T-helper 1 cell (primary cell): ENCODE measurements at regions not wholly inside any gene's neighbourhood (a gene's known extent, or its start where the extent isn't known, plus 50 kb on each side); places are given as distances from the start of the nearest gene placed in this dataset.

Source experiments
- DNase-seq, 5 donors: peaks; one replicate each; pipeline ENCODE4 v3.0.0-alpha.2; 2012 to 2020

DNA sequence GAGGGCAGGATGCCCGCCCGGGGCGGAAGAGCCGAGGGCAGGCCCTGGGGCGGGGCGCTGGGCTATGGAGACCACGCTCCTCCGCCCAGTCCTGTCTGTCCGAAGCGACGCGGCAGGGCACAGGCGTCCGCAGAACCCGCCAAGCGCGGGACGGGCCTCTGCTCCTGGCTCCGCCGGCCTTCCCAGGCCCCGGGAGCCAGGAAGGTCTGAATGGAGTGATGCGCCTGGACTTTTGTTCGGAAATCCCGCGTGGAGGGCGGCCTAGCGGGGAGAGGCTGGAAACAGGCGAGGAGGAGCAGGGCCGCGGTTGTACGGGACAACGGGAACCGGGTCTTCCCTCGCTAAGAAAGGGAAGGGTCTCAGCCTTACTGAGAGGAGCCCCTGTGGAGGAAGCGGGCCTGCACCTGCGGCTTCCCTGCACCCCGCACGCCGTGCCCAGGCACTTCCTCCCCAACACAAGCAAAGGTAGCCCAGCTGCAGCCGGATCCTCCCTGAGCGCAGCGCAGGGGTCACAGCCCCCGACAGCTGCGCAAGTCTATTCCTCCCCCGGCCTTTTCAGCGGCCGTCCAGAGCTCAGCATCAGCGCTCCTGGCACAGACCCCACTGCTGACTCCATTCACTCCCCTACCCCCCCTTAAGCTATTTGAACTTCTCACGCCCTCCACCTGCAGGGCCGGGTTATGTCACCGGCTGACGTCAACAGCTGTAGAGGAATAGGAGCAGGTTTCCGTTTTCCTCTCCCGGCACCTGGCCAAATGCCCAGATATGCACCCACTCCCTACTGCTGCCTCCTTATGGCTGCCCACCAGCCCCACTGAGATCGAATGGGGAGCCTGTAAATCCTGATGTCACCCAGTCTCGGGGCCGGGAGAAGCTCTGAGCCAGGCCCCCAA, 143.2 kb upstream of the RET start:
- DNase-seq: peak in 2 of 5 donors; percentile 17 to 22

DNA sequence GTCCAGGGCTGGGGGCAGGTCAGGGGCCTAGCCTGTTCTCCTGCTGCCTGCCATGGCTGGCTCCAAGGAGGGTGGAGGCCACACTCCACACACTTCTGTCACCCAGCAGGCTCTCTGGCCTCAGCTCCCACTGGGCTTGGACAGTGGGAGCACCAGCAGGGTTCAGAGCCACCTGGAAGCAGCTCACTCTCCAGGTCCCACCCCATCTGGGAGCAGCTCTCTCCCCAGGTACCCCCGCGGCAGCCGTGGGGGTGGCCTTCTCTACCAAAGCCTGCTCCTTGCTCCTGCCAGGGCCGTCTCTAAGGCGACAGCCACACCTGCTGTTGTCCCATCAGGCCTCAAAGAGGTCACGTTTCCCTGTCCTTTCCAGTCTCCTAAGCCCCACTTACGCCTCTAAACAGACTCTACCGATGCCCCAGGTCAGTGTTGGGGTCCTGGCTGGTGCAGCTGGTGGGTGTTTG, 142.5 kb upstream of the RET start:
- DNase-seq: no peak

DNA sequence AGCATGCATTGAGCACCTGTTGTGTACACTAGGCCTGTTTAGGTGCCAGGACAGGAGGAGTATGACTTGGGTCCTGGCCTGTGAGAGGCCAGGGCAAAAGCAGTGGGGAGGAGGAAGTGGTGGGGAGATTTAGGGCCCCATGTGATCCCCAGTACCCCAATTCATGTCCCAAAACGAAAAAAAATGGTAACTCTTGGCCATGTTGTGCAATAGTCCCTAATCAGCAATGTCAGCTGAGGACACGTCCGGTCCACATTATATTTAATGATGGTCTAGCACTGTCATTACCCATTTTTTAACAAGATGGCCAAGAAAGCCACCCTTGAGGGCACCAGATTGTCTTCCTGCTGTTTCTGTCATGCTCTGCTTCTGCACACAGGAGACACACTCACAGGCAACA, 142.0 kb upstream of the RET start:
- no peak for DNase-seq

DNA sequence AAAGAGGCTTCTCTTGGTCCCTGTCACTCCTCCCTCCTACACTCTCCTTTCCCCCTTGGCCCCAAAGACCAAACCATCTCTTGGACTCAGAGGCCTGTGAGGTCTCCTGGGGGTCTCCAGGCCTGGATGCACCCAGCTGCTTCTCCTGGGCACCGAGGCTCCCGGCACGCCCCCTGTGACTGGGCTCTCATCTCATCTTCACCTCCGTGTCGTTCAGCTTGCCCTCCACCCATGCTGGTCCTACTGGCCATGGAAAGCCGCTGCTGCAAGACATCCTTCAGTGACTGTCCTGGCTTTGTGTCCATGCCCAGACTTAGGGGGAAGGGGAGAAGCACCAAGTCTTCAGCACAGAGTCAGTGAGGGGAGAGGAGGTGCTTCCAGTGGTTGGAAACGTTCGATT, 141.4 kb upstream of the RET start:
- no peak for DNase-seq

DNA sequence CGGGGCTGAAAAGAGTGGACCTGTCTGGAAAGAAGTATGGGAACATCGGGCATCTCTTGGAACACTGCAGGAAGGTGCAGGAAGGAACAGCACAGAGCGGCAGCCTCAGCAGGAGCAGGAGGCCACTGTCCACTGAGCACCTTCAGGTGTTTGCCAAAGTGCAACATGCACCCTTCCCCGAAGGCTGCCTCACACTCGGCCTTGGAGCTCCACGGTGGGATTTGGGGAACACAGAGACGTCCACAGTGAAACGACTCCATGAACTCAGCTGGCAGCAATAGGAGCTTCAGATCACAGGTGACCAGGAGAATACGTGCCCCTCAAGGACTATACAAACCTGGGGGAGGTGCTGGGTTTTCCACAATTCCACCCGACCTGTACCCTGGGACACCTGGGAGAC, 140.3 kb upstream of the RET start:
- DNase-seq: no peak

DNA sequence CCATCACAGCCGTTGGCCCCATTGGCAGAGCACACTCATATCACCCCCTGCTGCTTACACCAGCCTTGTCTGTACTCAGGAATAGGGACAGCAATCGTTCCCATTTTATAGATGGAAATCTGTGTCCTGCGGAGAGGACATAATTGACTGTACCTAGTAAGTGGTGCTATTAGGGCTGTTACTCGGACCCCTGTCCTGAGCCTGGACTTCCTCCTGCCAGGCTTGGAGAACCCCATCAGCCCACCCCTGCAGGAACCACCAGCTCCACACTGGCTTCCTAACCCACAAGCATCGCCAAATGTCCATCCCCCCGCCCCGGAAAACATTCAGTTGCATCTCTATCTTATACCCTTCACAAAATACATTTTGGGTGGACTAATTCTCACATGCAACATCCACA, 139.8 kb upstream of the RET start:
- no peak for DNase-seq

DNA sequence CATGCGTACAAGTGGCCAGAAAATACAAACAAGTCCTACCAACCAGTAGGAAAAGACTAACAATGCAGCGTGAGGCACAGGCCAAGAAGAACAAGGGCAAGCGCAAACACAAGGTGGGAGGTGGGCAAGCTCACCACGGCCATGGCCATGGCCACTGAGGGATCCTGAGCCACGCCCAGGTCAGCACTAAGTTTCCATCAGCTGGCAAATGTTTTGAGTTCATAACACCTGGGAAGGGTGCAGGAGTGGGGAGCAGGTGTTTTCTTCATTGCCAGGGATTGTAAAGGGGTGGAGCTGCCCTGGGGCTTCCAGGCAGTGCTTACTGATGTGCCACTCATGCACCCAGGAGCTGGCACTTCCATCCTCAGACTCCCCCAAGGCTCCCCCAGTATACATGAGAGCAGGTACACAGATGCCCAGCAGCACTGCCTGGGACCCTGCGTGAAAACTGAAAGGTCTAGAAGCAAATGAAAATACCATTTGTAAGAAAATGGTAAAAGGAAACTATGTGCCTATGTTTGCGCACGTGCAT, 139.2 kb upstream of the RET start:
- DNase-seq: no peak

DNA sequence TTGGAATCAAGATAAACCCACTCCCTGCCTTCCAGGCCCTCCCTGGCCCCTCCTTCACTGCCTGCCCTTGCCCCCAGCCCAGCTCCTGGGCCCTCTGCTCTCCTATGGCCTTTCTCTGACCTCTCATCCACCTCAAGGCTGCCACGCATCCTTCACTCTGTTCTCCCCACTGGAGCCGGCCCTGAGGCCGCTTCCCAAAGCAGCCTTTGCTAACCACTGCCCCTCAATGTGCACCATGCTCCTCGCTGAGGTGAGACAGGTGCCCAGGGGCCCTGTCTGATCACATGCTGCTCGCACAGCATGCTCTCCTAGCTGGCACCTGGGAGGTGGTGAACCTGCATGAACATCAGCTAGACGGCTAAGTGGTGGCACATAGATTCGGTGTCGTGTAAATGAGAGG, 138.5 kb upstream of the RET start:
- DNase-seq: no peak

DNA sequence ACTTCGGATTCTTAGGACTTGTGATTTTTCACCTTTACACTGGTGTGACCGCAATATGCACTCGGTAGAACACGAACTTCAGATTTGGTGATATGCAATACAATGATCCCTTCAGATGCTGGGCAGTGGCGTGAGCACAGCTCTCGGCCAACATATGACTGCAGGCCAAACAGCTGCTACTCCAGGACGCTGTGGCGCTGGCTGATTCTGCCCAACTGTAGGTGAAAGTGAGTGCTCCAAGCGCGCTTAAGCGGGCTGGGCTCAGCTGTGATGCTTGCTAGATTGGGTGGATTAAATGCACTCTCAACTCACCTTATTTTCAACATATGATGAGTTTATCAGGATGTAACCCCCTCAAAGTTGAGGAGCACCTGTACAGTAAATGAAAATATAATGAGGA, 137.6 kb upstream of the RET start:
- no peak for DNase-seq

DNA sequence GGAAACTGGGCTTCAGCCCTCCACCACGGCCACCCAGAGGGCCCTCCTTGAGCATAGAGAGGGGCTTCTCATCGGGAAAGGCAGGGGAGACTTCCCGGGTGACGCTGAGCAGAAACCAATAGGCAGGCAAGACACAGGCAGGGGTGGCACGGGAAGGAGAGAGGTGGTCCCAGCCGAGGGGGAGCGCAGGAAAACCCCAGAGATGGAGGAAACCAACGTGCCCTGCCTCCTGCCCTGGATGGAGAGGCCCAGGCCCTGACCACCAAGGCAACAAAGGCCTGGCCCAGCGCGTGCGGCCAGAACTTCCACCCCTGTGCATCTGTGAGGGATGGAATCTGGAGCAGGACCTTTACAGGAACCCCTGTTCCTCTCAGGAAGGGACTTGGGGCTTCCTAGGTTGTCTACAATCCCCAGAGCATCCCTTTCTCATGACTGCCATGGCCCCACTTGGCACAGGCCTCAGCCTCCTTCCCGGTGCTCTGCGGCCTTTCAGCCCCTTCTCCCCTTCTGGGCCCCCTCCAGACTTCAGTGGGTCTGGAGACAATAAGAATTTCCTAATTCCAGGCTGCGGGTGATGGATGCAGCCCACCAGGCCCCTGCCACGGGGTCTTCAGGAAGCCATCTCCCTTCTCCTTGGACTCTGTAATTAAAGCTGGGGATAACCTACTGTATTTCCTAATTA, 137.0 kb upstream of the RET start:
- no peak for DNase-seq

DNA sequence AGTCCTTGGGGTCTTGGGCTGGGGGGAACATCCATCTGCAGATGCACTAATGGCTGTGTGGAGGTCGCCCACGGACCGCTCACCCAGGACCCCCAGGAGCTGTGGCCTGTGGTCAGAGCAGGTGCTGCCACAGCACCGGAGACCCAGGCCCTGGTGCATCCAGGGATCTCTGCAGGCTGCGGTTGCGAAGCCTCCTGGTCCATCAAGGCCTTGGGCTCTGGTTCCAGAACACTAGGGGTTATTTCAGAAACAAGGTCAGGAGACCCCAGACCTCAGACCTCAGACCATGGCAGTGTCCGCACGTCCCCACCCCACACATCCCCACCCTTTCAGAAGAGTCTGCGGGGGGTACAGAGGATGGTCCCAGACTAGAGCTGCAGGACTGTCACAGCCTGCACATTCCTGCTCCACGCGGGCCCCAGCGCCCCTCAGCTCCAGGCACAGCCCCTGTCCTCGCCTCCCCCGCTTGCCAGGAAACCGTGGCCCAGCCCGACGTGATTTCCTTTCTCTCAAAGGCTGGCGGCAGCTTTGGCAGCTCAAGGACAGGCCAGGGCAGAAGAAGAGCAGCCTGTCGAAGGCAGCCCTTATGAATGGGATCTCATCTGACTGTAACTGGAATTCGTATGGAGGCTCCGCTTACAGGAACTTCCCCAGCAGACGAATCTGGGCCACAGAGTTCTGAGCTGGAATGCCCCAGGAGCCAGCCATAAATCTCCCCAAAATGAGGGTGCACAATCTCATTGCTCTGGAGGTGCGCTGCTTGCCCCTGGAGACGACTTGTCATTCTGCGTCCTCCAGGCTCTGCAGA, 136.2 kb upstream of the RET start:
- DNase-seq: no peak

DNA sequence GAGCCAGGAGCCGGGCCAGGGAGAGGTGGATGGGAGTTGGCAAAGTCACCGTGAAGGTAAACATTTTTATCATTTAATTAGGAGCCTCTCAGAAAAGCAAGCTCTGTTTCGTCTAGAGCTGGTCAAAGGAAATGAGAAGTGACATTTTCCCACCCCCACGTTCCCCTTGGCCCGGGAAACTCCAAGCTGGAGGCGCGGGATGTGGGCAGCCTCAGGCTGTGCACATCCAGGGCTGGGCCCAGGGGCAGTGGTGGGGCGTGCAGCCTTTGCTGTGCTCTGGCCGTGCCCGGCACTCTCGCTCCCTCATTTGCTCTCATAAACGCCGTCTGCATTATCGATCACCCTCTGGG, 135.6 kb upstream of the RET start:
- DNase-seq: no peak

DNA sequence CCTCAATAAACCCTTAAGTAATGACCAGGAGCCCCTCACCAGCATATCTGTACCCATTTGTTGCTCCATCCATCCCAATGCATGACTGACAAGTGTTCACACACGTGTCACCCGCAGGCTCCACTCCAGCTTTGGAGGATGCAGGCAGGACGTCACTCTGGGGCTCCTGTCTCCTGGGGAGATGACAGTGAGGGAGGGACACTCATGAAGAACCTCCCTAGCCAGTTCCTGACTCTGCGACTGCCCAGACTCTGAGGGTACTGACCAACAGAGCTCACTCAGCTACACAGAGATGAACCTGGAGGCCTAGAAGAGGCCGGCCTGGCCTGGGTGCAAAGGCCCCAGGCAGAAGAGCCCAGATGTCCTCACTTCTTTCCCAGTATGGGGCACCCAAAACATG, 135.1 kb upstream of the RET start:
- DNase-seq: no peak

DNA sequence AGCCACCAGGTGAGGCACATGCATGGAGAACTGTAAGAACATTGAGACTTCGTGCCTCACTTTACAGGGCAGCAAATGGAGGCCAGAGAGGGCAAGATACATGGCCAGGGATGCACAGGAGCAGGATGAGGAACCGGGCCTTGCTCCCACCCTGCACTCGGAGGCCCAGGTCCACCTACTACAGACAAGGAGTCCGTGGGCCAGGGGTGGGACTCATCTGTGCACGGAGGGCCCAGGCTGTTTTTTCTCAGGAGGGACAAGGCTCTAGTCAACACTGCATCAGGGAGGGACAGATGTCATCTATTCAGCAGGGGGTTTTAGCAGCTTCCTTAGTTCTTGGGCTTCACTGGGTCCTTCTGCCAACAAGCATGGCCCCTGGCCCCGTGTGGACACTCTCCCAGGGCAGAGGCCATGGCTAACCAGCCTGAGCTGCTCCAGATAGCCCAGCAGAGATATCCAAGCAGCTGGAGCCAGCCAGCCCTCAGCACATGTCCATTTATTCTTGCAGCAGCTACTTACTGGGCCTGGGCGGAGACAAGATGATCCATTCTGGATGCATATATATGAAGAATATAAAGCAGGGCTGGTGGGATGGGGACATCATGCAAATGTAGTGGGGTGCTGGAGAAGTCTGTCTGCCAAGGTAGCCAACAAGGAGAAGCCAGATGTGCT, 134.5 kb upstream of the RET start:
- no peak for DNase-seq

DNA sequence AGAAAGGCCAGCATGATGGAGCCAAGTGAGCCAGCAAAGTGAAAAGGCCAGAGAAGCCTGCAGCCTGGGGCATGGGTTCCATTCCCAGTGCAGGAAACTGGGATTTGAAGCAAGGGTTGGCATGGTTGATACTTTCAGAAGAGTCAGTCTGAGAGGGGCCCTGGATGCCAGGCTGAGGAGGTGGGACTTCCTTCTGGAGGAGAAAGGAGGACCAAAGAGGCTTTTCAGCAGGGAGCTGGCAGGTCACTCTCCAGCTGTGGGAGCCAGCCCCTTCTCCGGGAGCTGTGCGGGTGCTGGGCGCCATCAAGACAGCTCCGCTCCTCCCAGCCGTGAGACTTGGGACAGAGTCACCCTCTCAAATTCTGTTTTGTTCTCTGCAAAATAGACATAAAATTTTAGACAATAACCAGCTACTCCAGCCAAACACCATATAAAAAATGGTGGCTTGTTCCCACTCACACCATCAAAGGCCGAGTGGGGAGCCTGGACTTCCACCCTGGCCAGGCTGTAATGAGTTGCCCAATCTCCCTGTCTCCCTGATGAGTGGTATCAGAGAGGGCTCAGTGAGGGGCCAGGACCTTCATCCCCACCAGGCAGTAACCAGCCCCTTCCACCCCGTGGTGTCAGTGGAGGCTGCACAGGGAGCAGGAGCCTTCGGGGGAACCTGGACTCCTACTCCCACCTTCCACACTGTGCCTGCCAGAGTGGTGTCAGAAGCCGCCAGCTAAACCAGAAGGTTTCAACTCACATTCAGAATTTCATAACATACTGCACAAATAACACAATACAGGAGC, 133.6 kb upstream of the RET start:
- no peak for DNase-seq

DNA sequence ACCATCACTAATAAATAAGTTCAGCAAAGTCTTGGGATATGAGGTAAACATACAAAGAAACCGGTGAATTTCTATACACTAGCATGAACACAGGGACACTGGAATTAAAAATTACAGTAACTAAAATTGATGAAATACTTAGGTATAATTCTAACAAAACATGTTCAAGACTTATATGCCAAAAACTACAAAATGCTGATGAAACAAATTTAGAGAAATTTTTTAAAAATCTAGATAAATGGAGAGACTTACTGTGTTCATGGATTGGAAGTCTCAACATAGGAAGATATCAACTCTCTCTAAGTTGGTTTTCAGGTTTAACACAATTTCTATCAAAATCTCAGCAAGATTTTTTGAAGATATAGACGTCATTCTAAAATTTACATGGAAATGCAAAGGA, 128.8 kb upstream of the RET start:
- no peak for DNase-seq

DNA sequence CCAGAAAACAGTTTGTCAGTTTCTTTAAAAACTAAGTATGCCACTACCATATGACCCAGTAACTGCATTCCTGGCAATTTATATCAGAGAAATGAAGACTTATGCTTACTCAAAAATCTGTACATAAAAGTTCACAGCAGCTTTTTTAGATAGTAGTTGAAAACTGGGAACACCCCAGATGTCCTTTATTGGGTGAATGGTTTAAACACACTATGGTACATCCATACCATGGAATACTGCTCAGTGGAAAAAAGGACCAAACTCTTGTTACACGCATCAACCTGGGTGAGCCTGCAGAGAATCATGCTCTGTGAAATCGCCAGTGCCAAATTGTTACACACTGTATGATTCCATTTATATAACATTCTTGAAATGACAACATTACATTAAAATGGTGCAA, 127.6 kb upstream of the RET start:
- no peak for DNase-seq

DNA sequence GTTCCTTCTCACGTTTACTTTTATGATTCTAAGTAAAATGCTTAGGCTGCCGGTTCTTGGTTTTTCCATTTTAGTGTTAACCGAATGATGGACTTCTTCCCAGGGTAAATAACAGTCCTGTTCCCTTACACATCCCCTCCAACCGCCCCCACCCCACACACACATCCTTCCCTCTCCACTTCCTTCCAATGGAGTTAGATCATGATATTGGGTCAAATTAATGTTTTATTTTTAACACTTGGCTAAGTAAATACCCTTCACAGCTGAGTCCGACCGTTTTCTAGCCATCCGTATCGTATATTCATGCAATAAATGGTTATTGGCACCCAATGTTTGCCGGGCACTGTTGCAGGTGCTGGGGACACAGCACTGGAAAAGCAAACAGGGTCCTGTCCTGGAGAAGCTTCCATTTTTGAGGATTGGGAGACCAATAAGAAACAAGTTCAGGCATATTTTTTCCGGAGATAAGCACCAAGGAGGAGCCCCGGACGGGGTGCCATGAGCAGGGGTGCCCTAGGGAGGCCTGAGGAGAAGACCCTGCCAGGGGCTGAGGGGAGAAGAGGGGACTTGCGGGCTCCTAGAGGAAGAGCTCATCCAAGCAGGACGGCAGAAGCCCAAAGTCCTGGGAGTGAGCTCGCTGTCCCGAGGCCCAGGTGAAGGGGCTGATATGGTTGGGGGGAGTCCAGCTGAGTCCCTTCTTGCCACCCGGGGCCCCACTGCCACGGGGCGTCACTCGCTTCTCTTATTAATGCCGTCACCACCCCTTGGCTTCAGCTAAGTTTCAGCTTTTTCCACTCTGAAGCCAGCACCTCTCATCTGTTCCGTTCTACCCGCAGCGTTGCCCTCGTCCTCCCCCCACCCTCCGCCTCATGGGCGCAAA, 126.0 kb upstream of the RET start:
- no peak for DNase-seq

DNA sequence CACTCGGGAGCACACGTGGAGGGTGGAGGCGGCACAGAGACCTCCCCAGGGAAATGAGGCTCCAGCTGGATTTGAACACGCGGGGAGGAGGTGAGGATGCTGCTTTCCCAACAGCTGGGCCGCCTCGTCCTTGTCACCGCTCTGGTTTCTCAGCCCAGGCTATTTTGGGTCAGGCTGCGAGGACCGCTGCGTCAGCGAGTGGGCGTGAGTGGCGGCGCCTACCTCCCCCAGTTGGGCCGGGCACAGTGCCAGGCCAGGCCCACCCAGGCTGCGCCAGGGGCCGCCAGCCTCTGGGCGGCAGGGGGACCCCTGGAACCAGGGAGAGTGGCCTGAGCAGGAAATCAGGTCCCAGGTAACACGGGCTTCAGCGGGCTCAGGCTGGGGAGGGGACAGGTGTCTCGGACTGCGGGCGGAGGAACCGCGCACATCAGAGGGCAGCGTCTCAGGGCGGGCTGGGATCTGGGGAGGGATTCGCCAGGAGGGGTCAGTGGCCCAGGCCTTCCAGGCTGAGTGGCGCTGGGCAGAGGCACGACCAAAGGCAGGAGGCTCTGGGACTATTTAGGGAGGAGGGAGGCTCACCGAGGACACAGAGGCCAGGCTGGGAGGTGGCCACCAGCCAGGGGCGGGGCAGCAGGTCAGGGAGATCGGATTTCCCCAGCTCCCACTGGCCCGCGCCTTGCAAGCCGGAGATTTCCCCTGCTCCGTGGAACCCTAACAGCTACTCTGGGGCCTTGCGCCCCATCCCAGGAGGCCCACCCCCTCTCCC, 125.2 kb upstream of the RET start:
- DNase-seq: no peak

DNA sequence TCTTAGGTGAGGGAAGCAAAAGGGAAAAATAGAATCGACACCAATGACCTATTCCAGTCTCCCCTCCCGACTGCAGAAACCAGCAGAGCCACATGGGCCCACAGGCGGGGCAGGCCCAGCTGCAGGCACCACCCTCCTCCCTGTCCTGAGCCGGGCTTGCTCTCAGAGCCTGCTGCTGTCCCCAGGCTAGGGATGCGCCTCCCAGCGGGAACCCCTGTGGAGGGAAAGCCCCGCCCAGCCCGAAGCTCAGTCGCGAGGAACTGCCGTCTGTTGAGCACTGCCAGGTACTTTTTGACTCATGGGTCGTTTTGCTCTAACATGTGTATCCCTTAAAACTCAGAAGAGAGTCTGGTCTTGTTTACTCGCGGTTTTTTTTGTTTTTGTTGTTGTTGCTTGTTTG, 124.5 kb upstream of the RET start:
- no peak for DNase-seq
